Lower leg skin (tissue), 4 donors: ENCODE measurements at regions not wholly inside any gene's neighbourhood (a gene's known extent, or its start where the extent isn't known, plus 50 kb on each side); places are given as distances from the start of the nearest gene placed in this dataset.

Experiments used
- DNase-seq, 2 donors: peaks; one replicate each; pipeline ENCODE4 v3.0.0-alpha.2; 2019; ENCODE audit warnings: low spot score in 2 of 2
- H3K4me3 ChIP-seq: fragments of 200-600 bp; sonication (generic); 2 replicates; pipeline ENCODE4 v1.5.1; 2017; ENCODE audit warnings: mild to moderate bottlenecking, low read depth; ENCODE audit not compliant: poor library complexity, severe bottlenecking
- POLR2A ChIP-seq, 2 donors: fragments of 450-650 bp; IDR thresholded peaks; one replicate each; pipeline ENCODE4 v1.6.1; 2016 to 2017; ENCODE audit warnings: antibody characterized with exemption in 2 of 2, mild to moderate bottlenecking in 1 of 2, moderate library complexity in 1 of 2
- WGBS, 2 donors: methylation state at CpG; one replicate each; pipeline ENCODE4 v1.1.5; 2018; 5-methylcytosine and 5-hydroxymethylcytosine counted together
- intact Hi-C: fragments of 100-400 bp; cut with DNase I; formaldehyde crosslinking; loops from one replicate; pipeline ENCODE4 v1.15.0; 2023; ENCODE audit warnings: low total_unique reads
- TF ChIP-seq, protein P1 (sequence below), 3 donors: fragments of 450-650 bp; IDR thresholded peaks; one replicate each; pipeline ENCODE4 v1.5.1; 2016; ENCODE audit warnings: antibody characterized with exemption in 3 of 3, mild to moderate bottlenecking in 3 of 3, moderate library complexity in 2 of 3

DNA sequence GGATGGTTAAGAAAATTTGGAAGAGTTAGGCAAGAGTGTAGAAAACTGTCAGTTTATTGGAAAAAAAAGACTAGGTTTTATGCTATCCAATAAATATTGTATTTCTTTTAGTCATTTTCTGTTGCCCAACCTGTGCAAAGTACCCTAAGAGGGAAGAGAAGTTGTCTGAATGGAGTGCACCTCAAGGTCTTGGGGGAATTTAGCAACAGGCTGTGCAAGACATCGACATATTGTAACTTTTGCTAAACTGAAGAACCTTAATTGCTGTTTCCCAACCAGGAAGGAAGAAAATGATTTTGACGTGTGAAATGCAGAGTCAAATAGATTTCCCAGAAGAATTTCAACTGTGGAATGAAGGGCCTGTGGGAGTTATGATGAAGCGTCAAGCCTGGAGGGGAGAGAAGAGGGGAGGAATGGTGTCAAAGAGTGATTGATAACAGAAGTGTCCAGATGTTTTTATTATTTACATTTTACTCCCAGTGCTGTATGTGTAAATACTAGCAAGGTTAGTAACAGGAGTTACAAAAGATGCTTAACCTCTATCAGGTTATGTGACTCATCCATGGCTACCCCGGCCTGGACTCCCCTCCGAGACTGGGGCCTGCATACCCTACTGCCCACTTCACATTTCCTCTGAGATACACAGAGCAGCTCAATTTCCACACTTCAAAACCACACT lies 246.8 kb downstream of the MYLK4 start:
- WGBS, 2 donors = 40 to 59% methylated on average over 5 of the region's 5 CpGs
- TF ChIP-seq POLR2A (IDR thresholded peaks at IDR 0.05) = no peak
- TF ChIP-seq, protein P1, sequence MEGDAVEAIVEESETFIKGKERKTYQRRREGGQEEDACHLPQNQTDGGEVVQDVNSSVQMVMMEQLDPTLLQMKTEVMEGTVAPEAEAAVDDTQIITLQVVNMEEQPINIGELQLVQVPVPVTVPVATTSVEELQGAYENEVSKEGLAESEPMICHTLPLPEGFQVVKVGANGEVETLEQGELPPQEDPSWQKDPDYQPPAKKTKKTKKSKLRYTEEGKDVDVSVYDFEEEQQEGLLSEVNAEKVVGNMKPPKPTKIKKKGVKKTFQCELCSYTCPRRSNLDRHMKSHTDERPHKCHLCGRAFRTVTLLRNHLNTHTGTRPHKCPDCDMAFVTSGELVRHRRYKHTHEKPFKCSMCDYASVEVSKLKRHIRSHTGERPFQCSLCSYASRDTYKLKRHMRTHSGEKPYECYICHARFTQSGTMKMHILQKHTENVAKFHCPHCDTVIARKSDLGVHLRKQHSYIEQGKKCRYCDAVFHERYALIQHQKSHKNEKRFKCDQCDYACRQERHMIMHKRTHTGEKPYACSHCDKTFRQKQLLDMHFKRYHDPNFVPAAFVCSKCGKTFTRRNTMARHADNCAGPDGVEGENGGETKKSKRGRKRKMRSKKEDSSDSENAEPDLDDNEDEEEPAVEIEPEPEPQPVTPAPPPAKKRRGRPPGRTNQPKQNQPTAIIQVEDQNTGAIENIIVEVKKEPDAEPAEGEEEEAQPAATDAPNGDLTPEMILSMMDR (IDR thresholded peaks at IDR 0.05) = no peak
- intact Hi-C loops = no loop called here
- no peak overlapping the region for H3K4me3 ChIP-seq
- DNase-seq = no peak

DNA sequence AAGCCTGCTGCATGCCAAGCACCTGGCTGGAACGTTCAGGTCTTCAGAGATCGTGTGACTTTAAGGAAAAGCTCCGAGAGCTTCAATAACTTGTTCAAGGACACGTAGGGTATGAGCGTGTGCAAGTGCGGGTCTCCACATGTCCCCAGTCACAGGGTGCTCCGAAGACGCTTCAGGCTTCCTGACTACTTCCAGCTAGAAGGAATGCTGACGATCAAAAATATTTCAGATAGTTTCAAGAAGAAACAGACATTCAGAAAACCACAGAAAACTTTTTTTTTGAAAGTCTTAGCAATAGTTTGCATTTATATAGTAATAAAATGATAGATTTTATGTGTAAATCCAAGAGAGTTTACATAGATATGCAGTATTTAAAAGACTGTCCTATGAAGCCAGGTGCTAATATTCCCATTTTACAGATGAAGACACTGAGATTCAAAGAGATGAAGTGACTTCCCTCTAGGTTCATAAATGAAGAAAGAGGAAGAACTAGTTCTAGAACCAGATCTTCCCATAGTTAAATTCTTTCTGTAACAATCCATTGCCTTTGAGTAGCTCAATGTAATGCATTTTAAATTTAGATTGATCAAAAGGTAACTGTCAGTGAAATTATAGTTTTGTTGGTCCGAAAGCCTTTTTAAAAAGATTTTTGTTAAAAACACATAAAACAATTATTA lies 247.6 kb downstream of the MYLK4 start:
- H3K4me3 ChIP-seq = no peak overlapping the region
- DNase-seq = no peak
- intact Hi-C loops = no loop called here
- TF ChIP-seq, protein P1 (IDR thresholded peaks at IDR 0.05) = no peak
- no peak for TF ChIP-seq POLR2A (IDR thresholded peaks at IDR 0.05)
- WGBS, 2 donors = 37 to 49% methylated on average over 10 of the region's 10 CpGs

DNA sequence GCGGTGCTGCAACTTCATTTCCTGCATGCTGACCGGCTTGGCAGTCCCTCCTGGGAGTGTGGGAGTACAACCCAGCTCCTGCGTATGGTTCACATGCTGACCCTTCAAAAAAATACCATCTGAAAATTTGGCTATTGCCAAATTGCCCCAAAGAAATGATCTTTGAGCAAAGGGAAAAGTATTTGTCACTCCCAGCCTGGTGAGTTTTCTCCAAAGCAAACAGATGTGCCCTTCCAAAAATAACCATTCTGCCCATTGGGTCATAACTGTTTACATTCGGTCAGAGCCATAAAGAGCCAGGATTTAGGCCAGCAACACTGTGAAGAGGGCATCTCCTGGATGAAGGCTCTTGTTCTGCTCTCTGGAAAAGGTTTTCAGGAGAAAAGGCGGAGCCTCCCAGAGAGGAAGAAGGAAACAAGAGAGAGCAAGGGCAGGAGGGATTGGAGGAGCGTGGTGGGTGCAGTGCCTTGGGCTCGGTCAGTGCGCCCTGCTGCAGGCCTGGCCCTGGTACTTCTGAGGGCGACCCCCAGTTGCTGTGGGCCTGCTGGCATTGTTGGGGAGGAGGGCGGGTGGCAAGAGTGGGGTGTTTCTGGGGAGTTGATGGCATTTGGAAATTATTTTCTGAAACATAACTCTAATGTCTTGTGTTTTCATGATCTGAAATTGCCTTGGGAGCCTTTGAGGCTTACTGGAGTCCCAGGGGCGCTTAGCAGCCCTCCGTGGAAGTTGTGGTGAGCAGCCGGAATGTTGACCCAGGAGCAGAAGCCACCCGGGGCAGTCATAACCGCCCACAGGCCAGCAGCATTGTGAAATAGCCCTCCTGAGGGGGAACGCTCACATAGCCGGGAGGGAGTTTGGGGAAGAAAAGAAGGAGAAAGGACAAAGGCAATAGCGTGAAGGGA lies 248.4 kb downstream of the MYLK4 start:
- DNase-seq = no peak
- intact Hi-C loops = no loop called here
- H3K4me3 ChIP-seq = no peak overlapping the region
- TF ChIP-seq POLR2A (IDR thresholded peaks at IDR 0.05) = no peak
- TF ChIP-seq, protein P1 (IDR thresholded peaks at IDR 0.05) = no peak
- WGBS, 2 donors = 62 to 65% methylated on average over 17 to 18 of the region's 18 CpGs

DNA sequence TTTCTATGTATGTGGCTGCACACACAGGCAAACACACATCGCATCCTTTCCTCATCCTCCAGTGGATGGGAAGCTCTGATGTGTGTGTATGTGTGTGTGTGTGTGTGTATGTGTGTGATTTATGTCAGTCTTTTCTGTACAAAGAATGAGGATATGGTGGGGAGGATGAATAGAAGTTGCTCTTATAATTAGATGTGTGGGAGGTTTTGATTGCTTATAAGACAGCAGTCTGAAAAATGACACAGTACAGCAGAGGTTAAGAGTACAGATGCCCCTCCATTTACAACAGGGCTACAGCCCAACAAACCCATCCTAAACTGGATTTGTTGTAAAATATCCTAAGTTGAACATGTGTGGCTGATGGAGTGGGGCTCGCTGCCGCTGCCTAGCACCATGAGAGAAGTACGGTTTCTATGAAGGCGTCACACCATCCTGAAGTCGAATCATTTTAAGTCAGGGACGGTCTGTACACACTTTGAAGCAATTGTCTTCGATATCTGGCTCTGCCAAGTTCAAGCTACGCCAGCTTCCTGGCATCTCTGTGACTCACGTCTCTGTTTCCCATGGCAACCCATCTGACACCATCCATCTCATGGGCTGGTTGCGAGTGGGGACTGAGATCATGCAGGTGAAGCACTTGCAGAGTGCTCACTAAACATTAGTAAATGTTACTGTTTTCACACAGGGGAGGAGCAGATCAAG lies 252.6 kb downstream of the MYLK4 start:
- peak in 1 of 2 donors; percentile 63 for DNase-seq
- no peak overlapping the region for H3K4me3 ChIP-seq
- 63 to 64% methylated on average over 11 of the region's 11 CpGs for WGBS, 2 donors
- TF ChIP-seq, protein P1 (IDR thresholded peaks at IDR 0.05) = no peak
- TF ChIP-seq POLR2A (IDR thresholded peaks at IDR 0.05) = no peak
- intact Hi-C loops = no loop called here

DNA sequence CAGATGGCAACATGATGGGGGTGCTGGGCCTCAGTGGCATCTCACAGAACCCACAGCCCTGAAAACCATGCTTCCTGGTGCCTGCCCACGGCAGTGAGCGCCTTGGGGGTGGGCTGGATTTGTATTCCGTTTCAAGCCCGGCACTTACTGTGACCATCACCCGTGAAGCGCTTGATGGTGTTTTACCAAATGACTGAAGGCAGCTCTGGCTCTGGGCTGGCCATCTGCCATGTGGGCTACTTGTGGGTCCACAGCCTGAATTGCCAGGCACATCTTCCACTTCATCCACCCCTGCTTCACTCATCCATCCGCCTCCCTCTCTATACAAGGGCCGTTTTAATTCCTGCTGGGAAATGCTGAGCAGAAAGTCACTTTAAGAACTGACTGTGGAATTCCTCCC lies 250.9 kb upstream of the GMDS start:
- WGBS, 2 donors = 67 to 88% methylated on average over 8 of the region's 8 CpGs
- intact Hi-C loops = no loop called here
- no peak overlapping the region for H3K4me3 ChIP-seq
- TF ChIP-seq, protein P1 (IDR thresholded peaks at IDR 0.05) = no peak
- TF ChIP-seq POLR2A (IDR thresholded peaks at IDR 0.05) = no peak
- peak in 1 of 2 donors; percentile 52 for DNase-seq
